ENCODE measurements at regions not wholly inside any gene's neighbourhood (a gene's known extent, or its start where the extent isn't known, plus 50 kb on each side); places are given as distances from the start of the nearest gene placed in this dataset.

GRCh38 chr6:170189236-170189635, 101.6 kb downstream of the DLL1 start:
- ChIA-PET CTCF (no interaction called here), POLR2A (ENCODE audit: low non-redundant PET) (no interaction called here)
- Histone ChIP-seq H3K4me1 (ENCODE audit: insufficient read depth, low read length, poor library complexity, severe bottlenecking) (no peaks in the 10 kb centered on the region), H3K27ac (ENCODE audit: low read depth, low read length, poor library complexity, severe bottlenecking) (no peak overlapping the region), H3K36me3 (ENCODE audit: insufficient read depth, low read length, poor library complexity, severe bottlenecking) (no peaks in the 10 kb centered on the region), H3K27me3 (replicated peaks; ENCODE audit: insufficient read depth, low read depth, low read length, poor library complexity) (no peaks in the 10 kb centered on the region), H3K4me3 (ENCODE audit: low read depth, low read length, poor library complexity, severe bottlenecking) (no peak overlapping the region), H3K9me3 (ENCODE audit: low read depth, low read length, poor library complexity, severe bottlenecking) (peaks cover under 1% of the 10 kb centered on the region)
- TF ChIP-seq, protein P1, sequence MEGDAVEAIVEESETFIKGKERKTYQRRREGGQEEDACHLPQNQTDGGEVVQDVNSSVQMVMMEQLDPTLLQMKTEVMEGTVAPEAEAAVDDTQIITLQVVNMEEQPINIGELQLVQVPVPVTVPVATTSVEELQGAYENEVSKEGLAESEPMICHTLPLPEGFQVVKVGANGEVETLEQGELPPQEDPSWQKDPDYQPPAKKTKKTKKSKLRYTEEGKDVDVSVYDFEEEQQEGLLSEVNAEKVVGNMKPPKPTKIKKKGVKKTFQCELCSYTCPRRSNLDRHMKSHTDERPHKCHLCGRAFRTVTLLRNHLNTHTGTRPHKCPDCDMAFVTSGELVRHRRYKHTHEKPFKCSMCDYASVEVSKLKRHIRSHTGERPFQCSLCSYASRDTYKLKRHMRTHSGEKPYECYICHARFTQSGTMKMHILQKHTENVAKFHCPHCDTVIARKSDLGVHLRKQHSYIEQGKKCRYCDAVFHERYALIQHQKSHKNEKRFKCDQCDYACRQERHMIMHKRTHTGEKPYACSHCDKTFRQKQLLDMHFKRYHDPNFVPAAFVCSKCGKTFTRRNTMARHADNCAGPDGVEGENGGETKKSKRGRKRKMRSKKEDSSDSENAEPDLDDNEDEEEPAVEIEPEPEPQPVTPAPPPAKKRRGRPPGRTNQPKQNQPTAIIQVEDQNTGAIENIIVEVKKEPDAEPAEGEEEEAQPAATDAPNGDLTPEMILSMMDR (conservative IDR thresholded peaks at IDR 0.05; ENCODE audit: low read depth, low read length), result no peak
- no peak for TF ChIP-seq EZH2 (IDR thresholded peaks at IDR 0.05; ENCODE audit: borderline replicate concordance, low read depth, low read length, poor library complexity, severe bottlenecking)
- intact Hi-C loops (cut with micrococcal nuclease; ENCODE audit: unreplicated experiment), result no loop called here
- BruUV-seq (replicated peaks), result no TSS peak
- DNase-seq (ENCODE audit: low spot score), result no peak

DNA sequence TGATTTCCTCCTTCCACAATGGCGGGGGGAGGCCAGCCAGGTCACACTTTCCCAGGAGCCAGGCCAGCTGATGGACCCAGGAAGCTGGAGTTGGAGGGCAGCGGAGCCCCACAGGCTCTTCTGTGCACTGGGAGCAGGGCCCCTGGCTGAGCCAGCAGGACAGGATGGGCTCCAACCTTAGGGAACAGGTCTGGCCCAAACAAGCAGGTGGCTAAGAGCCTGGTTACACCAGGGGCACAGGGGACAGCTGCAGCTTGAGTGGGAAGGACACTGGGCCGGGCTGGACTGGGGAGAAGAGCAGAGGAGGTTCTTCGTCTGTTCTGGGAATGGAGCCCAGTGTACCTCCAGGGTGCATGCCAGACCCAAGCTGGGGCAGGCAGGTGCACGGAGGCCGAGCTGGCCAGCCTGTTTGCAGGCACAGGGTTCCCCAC, 102.3 kb downstream of the DLL1 start:
- intact Hi-C loops (cut with micrococcal nuclease; ENCODE audit: unreplicated experiment), result no loop called here
- no peaks in the 10 kb centered on the region for H3K36me3 ChIP-seq (ENCODE audit: insufficient read depth, low read length, poor library complexity, severe bottlenecking)
- DNase-seq (ENCODE audit: low spot score), result no peak
- no peak for TF ChIP-seq EZH2 (IDR thresholded peaks at IDR 0.05; ENCODE audit: borderline replicate concordance, low read depth, low read length, poor library complexity, severe bottlenecking)
- TF ChIP-seq, protein P1 (conservative IDR thresholded peaks at IDR 0.05; ENCODE audit: low read depth, low read length), result no peak
- no peaks in the 10 kb centered on the region for H3K27me3 ChIP-seq (replicated peaks; ENCODE audit: insufficient read depth, low read depth, low read length, poor library complexity)
- H3K4me3 ChIP-seq (ENCODE audit: low read depth, low read length, poor library complexity, severe bottlenecking), result no peak overlapping the region
- H3K27ac ChIP-seq (ENCODE audit: low read depth, low read length, poor library complexity, severe bottlenecking), result no peak overlapping the region
- ChIA-PET POLR2A (ENCODE audit: low non-redundant PET) (no interaction called here), CTCF (no interaction called here)
- H3K9me3 ChIP-seq (ENCODE audit: low read depth, low read length, poor library complexity, severe bottlenecking), result no peaks in the 10 kb centered on the region
- BruUV-seq (replicated peaks), result no TSS peak
- H3K4me1 ChIP-seq (ENCODE audit: insufficient read depth, low read length, poor library complexity, severe bottlenecking), result no peaks in the 10 kb centered on the region

- no peaks in the 10 kb centered on the region for H3K36me3 ChIP-seq (ENCODE audit: insufficient read depth, low read length, poor library complexity, severe bottlenecking)
- no peak overlapping the region for H3K27ac ChIP-seq (ENCODE audit: low read depth, low read length, poor library complexity, severe bottlenecking)
- H3K27me3 ChIP-seq (replicated peaks; ENCODE audit: insufficient read depth, low read depth, low read length, poor library complexity), result no peaks in the 10 kb centered on the region
- ChIA-PET POLR2A (ENCODE audit: low non-redundant PET) (no interaction called here), CTCF (no interaction called here)
- no peaks in the 10 kb centered on the region for H3K9me3 ChIP-seq (ENCODE audit: low read depth, low read length, poor library complexity, severe bottlenecking)
- no peak for DNase-seq (ENCODE audit: low spot score)
- intact Hi-C loops (cut with micrococcal nuclease; ENCODE audit: unreplicated experiment), result no loop called here
- BruUV-seq (replicated peaks), result no TSS peak
- H3K4me1 ChIP-seq (ENCODE audit: insufficient read depth, low read length, poor library complexity, severe bottlenecking), result no peaks in the 10 kb centered on the region
- TF ChIP-seq, protein P1 (conservative IDR thresholded peaks at IDR 0.05; ENCODE audit: low read depth, low read length), result no peak
- TF ChIP-seq EZH2 (IDR thresholded peaks at IDR 0.05; ENCODE audit: borderline replicate concordance, low read depth, low read length, poor library complexity, severe bottlenecking), result no peak
- H3K4me3 ChIP-seq (ENCODE audit: low read depth, low read length, poor library complexity, severe bottlenecking), result no peak overlapping the region
Measured at GRCh38 chr6:170187669-170188566, 103.0 kb downstream of the DLL1 start.
